HT1080 (cell line): ENCODE measurements at regions not wholly inside any gene's neighbourhood (a gene's known extent, or its start where the extent isn't known, plus 50 kb on each side); places are given as distances from the start of the nearest gene placed in this dataset.

Source experiments
- DNase-seq: peaks from one replicate; pipeline ENCODE4 v3.0.0-alpha.2; 2015; ENCODE audit warnings: low read depth

DNA sequence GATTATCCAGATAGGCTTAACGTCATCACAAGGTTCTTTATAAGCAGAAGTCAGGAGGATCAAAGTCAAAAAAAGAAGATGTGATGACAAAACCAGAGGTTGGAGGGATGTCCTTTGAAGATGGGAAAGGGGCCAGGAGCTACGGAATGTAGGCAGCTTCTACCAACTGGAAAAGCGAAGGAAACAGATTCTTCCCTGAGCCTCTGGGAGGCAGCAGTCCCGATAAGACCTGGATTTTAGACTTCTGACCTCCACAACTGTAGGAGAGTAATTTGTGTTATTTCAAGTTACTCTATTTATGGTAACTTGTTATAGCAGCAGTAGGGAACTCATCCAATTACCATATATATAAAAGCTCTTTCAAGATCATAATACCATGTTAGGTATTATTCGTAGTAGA is 98.8 kb upstream of the MYCBP2 start:
- no peak for DNase-seq

DNA sequence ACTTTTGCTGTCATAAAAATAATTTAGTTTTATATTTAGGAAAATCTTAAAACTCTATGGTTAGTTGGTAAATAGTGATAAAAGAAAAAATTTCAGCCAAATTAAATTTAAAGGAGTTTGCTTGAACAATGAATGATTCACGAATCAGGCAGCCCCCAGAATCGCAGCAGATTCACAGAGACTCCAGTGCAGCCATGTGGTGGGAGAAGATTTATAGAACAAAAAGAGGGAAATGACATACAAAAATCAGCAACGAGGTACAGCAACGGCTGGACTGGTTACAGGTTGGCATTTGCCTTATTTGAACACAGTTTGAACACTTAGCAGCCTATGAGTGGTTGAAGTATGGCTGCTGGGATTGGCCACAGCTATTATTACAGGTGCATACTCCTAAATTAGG is 96.4 kb upstream of the MYCBP2 start:
- DNase-seq = no peak

DNA sequence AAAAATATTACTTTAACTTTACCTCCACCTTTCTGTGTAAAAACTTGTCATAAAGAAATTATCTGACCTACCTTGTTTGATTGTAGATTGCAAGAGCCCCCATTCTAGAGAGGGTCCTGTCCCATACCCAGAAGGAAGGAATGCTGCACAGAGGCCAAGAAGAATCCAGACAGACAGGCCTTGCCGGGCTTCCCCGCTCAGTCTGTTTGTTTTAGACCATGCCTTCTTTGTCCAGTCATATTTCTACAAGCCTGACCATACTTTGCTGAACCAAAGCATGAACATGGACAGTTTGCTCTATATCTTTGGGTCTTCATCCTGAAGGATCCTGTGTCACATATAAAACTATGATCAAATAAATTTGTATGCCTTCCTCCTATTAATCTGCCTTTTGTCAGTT is 95.8 kb upstream of the MYCBP2 start:
- no peak for DNase-seq

DNA sequence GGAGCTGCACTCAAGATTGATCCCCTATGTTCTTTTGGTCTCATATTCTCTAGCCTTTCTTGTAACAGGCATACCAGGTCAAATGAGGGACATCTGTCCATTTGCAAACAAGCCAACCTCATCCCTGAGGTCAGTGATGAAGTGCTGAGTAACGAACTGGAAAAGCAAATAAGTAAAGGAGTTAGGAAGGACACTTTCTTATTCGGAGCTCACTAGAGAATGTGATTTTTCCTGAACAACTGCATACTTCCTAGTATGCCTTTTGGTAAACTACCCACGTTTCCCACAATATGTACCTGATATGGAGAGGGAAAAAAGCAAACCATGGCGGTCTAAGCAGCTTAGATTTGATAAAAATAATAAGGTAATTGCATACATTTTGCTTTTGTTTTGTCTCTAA is 91.0 kb upstream of the MYCBP2 start:
- no peak for DNase-seq

DNA sequence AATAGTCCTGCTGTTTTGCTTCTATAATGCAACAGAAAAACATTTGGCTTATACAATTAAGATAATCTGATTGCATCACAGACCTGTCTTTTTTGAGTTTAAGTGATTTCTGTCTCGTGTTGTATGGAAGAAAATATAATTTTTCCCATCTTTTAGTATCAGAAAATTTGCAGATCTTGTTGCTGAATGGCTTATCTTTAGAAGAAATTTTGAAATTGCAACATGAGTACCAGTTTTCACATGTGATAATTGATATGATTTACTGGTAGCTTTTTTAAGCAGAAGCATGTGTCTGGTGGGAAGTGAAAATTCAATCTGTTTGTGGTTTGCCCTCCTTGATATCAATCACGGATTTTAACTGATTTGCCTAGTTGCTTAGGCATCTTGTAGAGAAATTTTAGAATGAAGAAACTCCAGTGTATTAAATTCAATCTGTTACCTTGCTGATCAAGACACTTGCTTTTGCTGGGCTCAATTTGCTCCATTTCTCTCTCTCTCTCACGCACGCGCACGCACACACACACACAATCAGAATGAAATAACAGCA is 89.8 kb upstream of the MYCBP2 start:
- DNase-seq = no peak

DNA sequence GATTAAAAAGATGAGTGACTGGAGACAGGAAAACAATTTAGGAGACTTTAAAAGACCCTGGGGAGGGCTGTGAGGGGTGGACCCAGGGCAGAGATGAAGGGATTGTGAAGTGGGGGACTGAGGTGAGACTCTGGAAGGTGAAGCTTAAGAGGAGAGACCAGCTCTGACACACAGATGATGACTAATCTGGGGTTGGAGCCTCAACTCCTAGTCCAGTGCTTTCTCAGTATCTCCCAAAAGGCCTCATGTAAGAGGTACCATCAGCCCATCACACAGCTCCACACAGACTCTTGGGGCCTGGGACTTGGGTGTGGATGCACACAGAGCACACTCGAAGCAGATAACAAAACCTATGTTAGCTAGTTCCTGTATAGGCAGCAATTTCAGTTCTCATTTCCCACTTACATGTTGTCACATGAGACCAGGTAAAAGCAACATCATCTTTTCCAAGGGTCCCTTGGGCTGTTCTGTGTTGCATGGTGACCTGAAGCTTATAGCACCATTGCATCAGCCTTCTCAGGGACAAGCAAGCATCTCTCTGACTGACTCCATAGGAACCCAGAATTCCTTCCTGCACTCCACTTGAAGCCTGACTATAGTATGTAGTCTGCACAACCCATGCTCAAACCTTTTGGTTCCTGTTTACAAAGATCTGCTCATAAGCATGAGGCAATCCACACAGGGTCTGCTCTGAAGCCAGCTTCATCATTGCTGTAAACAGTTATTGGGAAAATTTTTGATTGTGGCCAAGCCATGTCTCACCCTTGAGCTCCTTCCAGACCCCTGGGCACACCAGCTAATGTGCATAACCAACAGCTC is 88.6 kb upstream of the MYCBP2 start:
- no peak for DNase-seq

DNA sequence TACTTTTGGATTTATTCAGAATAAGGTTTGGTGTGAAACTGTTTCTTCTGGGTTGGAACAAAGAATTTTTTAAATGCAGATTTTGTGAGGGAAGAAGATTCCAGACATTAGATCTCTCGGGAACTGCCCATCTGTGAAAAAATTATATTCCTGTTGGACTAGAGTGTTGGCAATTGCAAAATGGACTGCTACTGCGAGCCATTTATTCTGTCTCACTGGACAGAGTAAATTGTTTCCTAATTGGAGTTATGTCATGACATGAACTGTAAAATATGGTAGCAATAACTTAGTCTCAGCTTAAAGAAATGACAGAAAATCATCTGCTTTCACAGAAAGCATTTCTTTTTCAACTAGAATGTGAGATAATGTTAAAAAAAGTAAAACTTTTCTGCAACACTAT is 86.0 kb upstream of the MYCBP2 start:
- no peak for DNase-seq

DNA sequence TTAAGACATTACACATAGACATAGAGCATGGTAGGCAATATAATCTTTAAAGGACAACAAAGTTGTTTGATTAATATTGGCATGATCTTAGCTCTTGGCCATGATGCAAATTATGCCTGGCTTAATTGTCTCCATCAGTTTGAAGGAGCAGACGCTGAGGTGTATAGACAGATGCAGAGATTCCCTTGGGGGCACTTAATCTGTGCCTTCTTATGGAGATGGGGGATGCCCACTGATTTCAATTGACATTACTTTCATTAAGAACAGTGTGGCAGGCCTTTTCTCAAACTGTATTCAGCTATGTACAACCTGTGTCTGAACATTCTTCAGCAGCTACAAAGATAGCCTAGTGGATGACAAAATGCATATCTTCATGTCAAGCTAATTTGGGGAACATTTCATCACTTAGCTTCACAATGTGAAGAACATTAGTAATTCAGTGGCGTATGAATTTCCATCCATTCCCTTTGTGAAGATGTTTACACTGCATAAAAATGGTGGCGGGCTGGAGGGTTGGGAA is 85.3 kb upstream of the MYCBP2 start:
- DNase-seq = no peak

DNA sequence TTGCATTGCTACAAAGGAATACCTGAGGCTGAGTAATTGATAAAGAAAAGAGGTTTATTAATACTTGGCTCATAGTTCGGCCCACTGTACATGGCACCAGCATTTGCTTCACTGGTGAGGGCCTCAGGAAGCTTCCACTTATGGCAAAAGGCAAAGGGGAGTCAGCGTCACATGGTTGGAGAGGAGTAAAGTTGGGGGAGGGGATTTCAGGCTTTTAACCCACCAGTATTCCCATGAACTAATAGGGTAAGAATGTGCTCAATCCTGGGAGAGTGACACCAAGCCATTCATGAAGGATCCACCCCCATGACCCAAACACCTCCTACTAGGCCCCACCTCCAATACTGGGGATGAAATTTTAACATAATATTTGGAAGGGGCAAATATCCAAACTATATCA is 82.5 kb upstream of the MYCBP2 start:
- peak; percentile 27 for DNase-seq

DNA sequence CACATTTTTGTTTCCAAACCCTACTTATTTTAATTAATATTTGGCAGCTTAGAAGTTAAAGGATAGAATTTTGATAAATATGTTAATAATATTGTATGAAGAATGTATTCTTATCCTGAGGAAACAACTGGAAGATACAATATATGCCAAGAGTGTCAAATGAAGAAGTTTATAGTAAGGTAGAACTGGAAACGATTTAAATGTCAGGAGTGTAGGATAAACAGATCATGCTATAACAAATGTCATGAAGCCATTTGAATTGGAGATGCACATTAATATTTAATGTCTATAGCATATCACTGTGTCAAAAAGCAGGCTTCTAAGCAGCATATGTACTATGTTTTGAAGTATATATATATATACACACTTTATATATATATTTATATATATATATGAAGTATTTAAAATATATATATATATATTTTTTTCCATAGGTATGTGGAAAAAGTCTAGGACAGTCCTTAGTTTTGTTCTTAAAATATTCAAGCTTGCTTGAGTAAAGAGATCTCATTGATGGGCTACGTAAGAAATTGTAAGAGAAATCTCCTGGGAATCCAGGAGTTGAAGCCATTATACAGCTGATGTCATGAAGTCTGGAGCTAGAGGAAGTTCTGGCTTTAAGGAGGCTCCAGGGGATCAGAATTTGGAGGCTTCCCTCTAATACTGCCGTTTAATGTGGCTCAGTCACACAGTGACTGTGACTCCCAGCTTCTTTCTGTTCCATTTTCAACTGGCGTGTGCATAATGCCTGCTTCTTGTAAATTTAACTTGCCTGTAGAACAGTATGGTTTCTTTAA is 79.9 kb upstream of the MYCBP2 start:
- DNase-seq = no peak

DNA sequence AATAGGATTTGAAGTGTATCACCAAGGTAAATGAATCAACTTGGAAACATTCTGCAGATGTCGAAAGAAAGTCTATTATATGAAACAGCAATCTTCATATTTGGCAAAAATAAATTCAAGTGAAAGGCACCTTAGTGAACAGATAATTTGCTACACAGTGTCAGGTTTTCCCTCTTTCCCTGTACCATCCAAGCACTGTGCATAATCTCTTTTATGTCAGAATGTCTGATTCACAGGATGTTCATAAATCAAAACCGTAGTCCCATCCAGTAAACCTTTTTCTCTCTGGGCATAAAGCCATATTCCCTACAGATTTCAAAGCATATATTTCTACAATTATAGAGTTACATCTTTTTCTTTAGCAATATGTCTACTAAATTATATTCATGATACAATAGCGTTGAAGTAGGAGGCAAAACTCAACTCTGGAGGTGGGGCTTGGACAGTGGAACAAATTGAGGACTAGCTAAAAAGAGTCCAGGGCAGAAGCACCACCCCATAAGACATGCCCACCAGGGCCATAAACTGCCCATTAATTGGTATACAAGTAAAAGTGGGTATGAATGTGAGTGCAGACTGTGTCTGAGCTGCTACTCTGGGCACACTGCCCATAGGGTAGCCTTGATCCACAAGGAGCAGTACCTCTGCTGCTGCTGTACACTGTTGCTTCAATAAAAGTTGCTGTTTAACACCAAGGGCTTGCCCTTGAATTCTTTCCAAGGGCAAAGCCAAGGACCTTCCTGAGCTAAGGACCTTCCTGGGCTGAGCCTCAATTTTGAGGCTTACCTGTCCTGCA is 72.1 kb upstream of the MYCBP2 start:
- DNase-seq = no peak

DNA sequence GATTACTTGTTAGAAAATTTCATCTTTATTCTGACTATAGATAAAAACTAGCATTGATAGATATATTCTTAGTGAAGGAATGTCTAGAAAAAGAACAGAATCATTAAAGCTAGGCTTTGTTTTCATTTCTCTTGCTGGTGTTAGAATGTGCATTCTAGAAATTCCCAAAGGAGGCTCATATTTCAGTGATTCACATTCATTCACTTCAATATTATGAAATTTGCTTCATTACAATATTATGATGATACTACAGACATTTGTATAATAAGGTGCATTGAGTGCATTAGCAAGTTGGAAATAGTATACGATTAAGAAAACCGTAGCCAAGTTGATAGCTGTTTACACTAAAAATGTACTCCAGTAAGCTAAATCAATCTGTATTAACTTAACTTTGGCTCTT is 70.7 kb upstream of the MYCBP2 start:
- no peak for DNase-seq

DNA sequence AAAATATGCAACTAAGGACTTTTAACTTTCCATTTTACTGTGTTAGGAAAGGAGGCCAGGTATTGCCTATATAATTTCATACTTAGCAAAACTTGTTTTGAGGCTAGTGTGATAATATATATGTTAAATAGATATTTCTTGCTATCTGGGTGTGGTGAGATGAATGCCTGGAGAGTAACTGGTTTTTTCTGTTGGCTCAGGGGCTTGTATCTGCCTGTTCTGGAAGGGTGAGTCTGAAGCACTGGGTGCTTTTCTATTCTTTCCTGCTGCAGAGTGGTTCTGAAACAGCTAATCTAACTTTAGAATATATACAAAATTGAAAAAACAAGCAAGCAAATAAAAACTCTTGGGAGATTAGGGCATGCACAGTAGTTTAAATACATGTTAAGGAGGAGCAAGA is 64.6 kb upstream of the MYCBP2 start:
- no peak for DNase-seq

DNA sequence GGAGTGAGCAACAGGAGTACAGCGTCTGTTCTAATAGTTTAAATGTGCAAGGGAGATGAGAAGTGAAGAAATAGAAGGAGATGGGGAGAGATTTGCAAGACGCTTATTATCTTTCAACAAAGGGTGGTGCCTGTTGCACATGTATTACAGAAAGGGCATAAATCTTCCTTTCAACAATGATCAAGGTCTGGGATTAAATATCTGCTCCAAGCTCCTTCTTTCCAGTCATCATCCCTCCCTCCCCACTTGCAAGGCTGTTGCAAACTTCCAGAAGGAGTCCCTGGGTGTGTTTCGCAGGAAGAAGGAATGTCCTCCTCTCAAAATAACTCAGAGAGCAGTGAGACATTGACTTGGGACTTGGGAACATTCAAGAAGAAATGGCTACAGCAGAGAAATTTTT is 63.5 kb upstream of the MYCBP2 start:
- no peak for DNase-seq

DNA sequence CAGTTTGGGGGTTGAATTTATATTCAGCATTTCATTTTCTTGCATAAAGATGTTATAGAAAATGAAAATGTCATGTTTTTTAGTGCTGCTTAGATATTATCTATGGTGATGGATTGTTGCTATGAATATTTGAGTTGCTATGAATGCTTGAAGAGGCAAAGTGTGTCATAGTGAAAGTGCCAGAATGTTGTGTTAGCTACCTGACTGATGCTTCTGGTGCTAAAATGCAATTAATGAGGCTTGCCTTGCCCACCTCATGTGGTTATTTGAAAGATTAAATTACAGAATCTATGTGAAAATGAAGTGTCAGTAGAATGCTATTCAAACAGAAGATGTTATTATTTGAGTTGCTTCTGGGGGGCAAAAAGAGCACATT is 62.7 kb upstream of the MYCBP2 start:
- DNase-seq = no peak

DNA sequence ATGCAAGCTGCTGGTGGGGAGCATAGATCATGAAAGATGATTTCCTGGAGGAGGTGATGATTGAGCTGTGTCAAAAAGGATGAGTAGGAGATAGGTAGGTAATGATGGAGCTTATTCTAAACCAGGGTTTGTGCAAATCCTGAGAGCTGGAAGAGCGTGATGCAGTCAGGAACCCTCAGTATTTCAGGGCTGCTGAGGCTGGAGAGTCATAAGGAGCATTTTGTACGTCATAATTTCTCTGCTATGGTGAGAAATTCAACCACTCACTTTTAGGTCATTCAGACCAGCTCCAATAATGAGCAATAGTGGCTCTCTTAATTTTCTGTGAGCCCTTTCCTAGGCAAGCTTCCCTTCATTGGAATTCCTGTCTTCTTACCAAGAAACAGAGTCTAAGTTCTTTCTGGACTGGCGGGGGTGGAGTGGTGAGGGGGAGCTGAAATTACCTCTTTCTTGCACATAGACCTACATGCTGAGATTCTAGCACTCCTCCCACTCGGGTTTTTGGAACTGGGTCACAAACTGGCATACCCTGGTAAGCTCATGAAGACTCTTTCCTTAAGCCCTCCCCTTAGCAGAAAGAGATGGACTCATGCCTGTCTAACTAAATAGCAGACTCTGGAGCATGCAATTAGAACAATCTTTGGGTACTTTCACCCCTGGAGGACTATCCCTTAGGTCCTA is 62.2 kb upstream of the MYCBP2 start:
- no peak for DNase-seq

DNA sequence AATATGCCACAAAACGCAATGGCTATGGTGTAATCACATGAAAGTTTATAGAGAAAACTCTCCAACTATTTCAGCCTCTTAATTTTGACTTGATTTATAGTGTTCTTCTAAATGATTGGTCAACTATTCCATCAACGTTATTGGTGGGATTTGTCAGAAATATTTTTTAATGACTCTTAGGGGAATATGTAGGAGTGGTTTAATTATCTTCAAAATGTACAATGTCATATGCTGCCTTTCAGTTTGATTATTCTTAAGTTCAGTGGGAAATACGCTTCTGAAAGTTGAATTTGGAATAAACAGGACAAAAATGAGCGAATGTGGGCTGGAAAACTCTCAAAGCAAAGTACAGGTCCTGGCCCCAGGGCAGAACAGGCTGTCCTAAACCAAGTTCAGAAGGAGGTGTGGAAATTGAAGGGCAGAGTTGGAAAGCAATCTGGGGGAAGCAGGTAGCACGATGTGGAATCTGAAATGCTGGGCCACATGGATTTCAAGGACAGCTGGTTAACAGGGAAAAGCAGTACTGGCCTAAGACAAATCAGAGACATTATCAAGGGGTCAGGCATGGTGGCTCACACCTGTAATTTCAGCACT is 60.8 kb upstream of the MYCBP2 start:
- DNase-seq = no peak

DNA sequence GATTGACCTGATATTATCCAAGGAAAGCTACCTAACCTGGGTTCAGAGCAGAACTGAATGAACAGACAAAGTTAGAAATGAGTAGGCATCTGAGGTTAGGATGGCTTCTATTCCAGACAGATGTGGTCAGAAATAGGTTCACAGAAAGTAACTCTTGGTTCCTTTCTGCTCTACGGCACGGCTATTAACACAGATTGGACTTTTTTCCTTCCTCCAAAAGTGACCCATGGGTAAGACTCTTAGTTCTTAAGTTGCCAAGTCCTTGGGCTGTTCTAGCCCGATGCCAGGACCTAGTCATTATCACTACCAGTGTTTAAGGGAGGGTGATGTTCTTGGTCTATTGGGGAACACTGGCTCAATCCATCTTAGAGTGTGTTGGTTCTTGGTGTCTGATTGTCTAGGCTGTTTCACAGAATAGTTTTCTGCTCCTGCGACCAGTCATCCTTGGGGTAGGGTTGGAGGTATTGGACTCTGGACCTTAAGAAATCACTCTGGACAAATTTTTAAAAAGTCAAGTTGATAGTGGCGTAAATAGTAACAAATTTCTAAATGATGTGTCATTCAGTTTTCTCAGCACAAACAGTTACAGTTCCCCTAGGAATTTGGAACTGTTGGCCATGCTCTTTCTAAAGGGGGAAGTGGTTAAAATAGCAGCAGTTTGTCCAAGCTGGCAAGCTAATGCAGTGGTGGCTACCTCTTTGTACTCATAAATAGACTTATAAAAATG is 60.1 kb upstream of the MYCBP2 start:
- peak; percentile 58 for DNase-seq

DNA sequence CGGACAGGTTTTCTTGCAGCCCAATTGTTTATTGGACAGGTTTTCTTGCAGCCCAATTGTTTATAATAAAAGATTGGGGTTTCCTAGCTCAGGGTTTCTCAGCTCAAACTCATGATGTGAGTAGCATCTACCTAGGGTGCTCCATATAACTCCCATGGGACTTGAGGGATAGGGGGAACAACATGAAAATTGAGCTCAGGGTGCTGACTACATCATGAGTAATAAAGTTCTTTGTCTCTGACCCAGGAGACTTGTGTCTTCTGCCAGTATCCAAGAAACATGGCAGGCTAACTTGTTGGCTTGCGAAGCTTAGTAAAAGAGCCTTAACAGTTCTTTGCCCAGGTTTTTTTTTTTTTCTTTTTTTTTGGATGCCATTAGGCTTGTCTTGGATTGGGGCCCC is 59.2 kb upstream of the MYCBP2 start:
- DNase-seq = peak; percentile 44

DNA sequence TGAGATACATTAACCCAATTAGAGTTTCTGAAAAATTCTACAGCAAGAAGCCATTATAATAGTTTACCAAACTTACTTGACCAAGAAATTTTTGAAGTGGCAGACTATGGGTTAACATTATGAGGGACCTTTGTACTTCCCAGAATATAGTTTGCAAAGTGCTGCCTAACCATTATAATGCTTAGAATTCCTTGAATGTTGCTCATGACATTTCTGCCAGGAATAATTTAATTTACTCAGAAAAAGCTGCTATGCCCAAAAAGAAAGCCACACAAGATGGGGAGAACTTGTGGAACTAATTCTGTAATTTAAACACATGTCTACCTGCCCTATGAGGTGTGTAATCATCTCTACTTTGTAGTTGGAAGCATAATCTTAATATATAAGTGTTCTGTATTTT is 58.1 kb upstream of the MYCBP2 start:
- DNase-seq = no peak
